Spleen (tissue), 11 donors: ENCODE measurements at regions not wholly inside any gene's neighbourhood (a gene's known extent, or its start where the extent isn't known, plus 50 kb on each side); places are given as distances from the start of the nearest gene placed in this dataset.

ENCODE experiments used
- DNase-seq: peaks from one replicate; pipeline ENCODE4 v3.0.0-alpha.2; 2020
- H3K27ac ChIP-seq, 8 donors: fragments of 200-600 bp; sonication (generic) in 7 of 8; 1 replicate in 4 of 8; 2 replicates in 4 of 8; pipeline versions ENCODE4 v1.5.0 to v1.8.0; 2016 to 2021; ENCODE audit warnings: inconsistent platforms in 4 of 8, mild to moderate bottlenecking in 4 of 8, moderate library complexity in 1 of 8
- H3K27me3 ChIP-seq, 7 donors: fragments of 200-600 bp; sonication (generic) in 6 of 7; replicated peaks in 1 of 7; 1 replicate in 4 of 7; 2 replicates in 3 of 7; pipeline versions ENCODE4 v1.5.0 to v1.8.0; 2016 to 2021; ENCODE audit warnings: inconsistent platforms in 3 of 7, mild to moderate bottlenecking in 1 of 7
- H3K36me3 ChIP-seq, 6 donors: fragments of 200-600 bp; sonication (generic) in 5 of 6; 1 replicate in 4 of 6; 2 replicates in 2 of 6; pipeline versions ENCODE4 v1.5.0 to v1.8.0; 2016 to 2021; ENCODE audit warnings: inconsistent platforms in 2 of 6
- H3K4me1 ChIP-seq, 6 donors: fragments of 200-600 bp; sonication (generic) in 5 of 6; 1 replicate in 3 of 6; 2 replicates in 3 of 6; pipeline versions ENCODE4 v1.5.0 to v1.8.0; 2016 to 2021; ENCODE audit warnings: inconsistent platforms in 3 of 6
- H3K4me3 ChIP-seq, 8 donors: fragments of 200-600 bp; sonication (generic) in 7 of 8; 1 replicate in 4 of 8; 2 replicates in 4 of 8; pipeline versions ENCODE4 v1.5.0 to v1.8.0; 2016 to 2021; ENCODE audit warnings: inconsistent platforms in 4 of 8, mild to moderate bottlenecking in 4 of 8, moderate library complexity in 2 of 8
- H3K9me3 ChIP-seq, 8 donors: fragments of 200-600 bp; sonication (generic) in 7 of 8; 1 replicate in 4 of 8; 2 replicates in 4 of 8; pipeline versions ENCODE4 v1.5.0 to v1.8.0; 2016 to 2021; ENCODE audit warnings: inconsistent platforms in 4 of 8
- POLR2A ChIP-seq, 3 donors: fragments of 450-650 bp; IDR thresholded peaks; one replicate each; pipeline ENCODE4 v1.5.1; 2017; ENCODE audit warnings: antibody characterized with exemption in 3 of 3, mild to moderate bottlenecking in 1 of 3
- POLR2AphosphoS5 ChIP-seq, 3 donors: sonication (generic); formaldehyde crosslinking; IDR thresholded peaks; one replicate each; pipeline ENCODE4 v1.5.1; 2017; ENCODE audit warnings: antibody characterized with exemption in 3 of 3
- WGBS, 5 donors: extraction: QIAGEN DNeasy Blood & Tissue Kit in 3 of 5; methylation state at CpG; one replicate each; pipeline versions ENCODE4 v1.1.5 to v1.1.7; 2013 to 2018; 5-methylcytosine and 5-hydroxymethylcytosine counted together
- intact Hi-C: fragments of 100-400 bp; cut with DNase I; formaldehyde crosslinking; loops from one replicate; pipeline ENCODE4 v1.15.0; 2023; ENCODE audit warnings: low total_unique reads
- TF ChIP-seq, protein P1 (sequence below), 11 experiments: fragments of 200-600 bp in 7 of 11; fragments of 450-650 bp in 4 of 11; sonication (generic) in 4 of 11; IDR thresholded peaks in 8 of 11; conservative IDR thresholded peaks in 3 of 11; 1 replicate in 7 of 11; 2 replicates in 4 of 11; pipeline versions ENCODE4 v1.4.0 to v1.8.0; 2016 to 2021; ENCODE audit warnings: antibody characterized with exemption in 11 of 11, inconsistent platforms in 4 of 11, mild to moderate bottlenecking in 1 of 11
- donor health status: healthy with polysubstance abuse.
- donor health status: DM: no; HTN: no; CAD: no; lungs with moderate emphysema.
- donor health status: DM: no; HTN: no; CAD: no.
- donor health status: Bipolar disorder and iron deficiency.
- donor health status: healthy.
- donor health status: DM: no; HTN: no; CAD: no.
- donor health status: DM: yes; HTN: yes; CAD: no.

DNA sequence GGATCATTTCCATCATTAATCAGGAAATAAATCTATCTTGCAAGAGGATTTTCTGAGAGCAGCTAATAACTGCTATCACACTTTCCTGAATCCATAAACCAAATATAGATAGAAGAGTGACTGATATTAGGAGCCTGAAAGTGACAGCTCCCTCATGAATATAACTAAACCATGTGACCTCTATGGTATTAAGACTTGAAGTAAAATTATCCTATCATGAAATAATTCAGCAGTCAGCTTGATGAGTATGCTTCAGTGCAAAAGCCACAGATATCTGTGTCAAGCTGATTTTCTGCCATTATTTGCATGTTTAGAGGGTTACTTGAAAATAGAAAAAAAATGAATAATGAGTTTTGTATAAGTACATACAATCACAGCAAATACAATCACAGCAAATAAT lies 80.1 kb upstream of the PPP1R3A start:
- H3K27me3 ChIP-seq, result no peaks in the 10 kb centered on the region
- no peak for TF ChIP-seq POLR2AphosphoS5 (IDR thresholded peaks at IDR 0.05)
- TF ChIP-seq, protein P1, sequence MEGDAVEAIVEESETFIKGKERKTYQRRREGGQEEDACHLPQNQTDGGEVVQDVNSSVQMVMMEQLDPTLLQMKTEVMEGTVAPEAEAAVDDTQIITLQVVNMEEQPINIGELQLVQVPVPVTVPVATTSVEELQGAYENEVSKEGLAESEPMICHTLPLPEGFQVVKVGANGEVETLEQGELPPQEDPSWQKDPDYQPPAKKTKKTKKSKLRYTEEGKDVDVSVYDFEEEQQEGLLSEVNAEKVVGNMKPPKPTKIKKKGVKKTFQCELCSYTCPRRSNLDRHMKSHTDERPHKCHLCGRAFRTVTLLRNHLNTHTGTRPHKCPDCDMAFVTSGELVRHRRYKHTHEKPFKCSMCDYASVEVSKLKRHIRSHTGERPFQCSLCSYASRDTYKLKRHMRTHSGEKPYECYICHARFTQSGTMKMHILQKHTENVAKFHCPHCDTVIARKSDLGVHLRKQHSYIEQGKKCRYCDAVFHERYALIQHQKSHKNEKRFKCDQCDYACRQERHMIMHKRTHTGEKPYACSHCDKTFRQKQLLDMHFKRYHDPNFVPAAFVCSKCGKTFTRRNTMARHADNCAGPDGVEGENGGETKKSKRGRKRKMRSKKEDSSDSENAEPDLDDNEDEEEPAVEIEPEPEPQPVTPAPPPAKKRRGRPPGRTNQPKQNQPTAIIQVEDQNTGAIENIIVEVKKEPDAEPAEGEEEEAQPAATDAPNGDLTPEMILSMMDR (IDR thresholded peaks at IDR 0.05 in 8 of 11, conservative IDR thresholded peaks at IDR 0.05 in 3 of 11), result no peak
- intact Hi-C loops, result no loop called here
- no peaks in the 10 kb centered on the region for H3K36me3 ChIP-seq
- no peak overlapping the region for H3K4me3 ChIP-seq
- H3K9me3 ChIP-seq, result peaks cover 0 to 28% (median 16%) of the 10 kb centered on the region in 8 donors
- H3K4me1 ChIP-seq, result no peaks in the 10 kb centered on the region
- no peak overlapping the region for H3K27ac ChIP-seq
- no peak for DNase-seq

DNA sequence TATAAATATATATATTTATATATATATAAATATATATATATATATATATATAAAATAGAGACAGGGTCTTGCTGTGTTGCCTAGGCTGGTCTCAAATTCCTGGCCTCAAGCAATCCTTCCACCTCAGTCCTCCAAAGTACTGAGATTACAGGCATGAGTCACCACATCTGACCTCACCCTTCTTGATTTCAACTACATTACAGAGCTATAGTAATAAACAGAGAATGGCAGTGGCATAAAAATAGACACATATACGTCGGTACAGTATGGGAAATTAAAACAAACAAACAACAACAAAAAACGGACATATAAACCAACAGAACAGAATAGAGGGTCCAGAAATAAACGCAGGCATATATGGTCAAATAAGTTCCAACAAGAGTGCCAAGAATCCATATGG lies 77.6 kb upstream of the PPP1R3A start:
- no peaks in the 10 kb centered on the region for H3K36me3 ChIP-seq
- H3K4me3 ChIP-seq, result no peak overlapping the region
- TF ChIP-seq, protein P1 (IDR thresholded peaks at IDR 0.05 in 8 of 11, conservative IDR thresholded peaks at IDR 0.05 in 3 of 11), result no peak
- TF ChIP-seq POLR2AphosphoS5 (IDR thresholded peaks at IDR 0.05) (no peak), POLR2A (IDR thresholded peaks at IDR 0.05) (no peak)
- no peaks in the 10 kb centered on the region for H3K27me3 ChIP-seq
- intact Hi-C loops, result no loop called here
- WGBS, 5 donors, result 50 to 88% (median 77%) methylated on average over 4 of the region's 4 CpGs
- peaks cover 0 to 10% (median 6%) of the 10 kb centered on the region in 8 donors for H3K9me3 ChIP-seq
- H3K4me1 ChIP-seq, result no peaks in the 10 kb centered on the region
- DNase-seq, result no peak
- no peak overlapping the region for H3K27ac ChIP-seq

DNA sequence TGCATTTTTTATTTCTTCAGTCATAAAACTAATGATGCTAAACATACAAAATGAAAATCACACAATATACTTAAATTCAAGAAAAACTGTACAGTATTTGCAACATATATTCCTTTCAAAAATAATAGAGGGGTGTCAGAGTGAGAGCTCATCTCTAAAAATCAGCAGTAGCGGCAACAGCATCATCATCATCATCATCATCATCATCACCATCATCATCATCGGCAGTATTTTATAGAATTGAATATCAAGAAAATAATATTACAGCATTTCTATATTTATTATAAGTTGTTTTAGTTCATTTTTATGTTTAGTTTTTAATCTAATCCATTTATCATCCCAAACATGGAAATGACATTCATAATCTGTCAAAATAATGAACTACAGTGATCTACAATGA lies 67.4 kb upstream of the PPP1R3A start:
- H3K9me3 ChIP-seq, result no peaks in the 10 kb centered on the region
- TF ChIP-seq POLR2AphosphoS5 (IDR thresholded peaks at IDR 0.05), result no peak
- no peak for TF ChIP-seq POLR2A (IDR thresholded peaks at IDR 0.05)
- 89 to 96% (median 92%) methylated on average over 2 of the region's 2 CpGs for WGBS, 5 donors
- intact Hi-C loops, result no loop called here
- no peaks in the 10 kb centered on the region for H3K36me3 ChIP-seq
- no peak overlapping the region for H3K4me3 ChIP-seq
- DNase-seq, result no peak
- H3K27ac ChIP-seq, result no peak overlapping the region
- no peaks in the 10 kb centered on the region for H3K4me1 ChIP-seq
- no peaks in the 10 kb centered on the region for H3K27me3 ChIP-seq

DNA sequence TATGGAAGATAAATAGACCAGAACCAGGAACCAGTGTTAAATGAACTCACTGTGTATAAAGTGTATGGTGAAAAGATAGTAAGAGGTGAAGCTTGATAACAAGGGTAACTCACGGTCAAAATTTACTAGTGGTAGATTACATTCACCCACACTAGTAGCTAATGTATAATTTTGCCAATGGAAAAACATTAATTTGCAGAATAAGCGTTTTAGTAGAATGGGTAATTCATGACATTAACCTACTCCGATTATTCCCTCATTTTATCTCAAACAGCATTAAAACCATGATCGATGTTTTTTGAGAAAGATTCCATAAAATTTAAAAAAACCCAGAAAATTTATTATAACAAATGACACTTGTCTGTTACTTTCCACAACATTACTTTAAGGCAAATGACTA lies 57.7 kb upstream of the PPP1R3A start:
- TF ChIP-seq, protein P1 (IDR thresholded peaks at IDR 0.05 in 8 of 11, conservative IDR thresholded peaks at IDR 0.05 in 3 of 11), result no peak
- TF ChIP-seq POLR2A (IDR thresholded peaks at IDR 0.05), result no peak
- TF ChIP-seq POLR2AphosphoS5 (IDR thresholded peaks at IDR 0.05), result no peak
- intact Hi-C loops, result no loop called here
- Histone ChIP-seq H3K4me1 (no peaks in the 10 kb centered on the region), H3K4me3 (no peak overlapping the region), H3K27me3 (no peaks in the 10 kb centered on the region), H3K27ac (no peak overlapping the region), H3K36me3 (no peaks in the 10 kb centered on the region), H3K9me3 (no peaks in the 10 kb centered on the region)
- no peak for DNase-seq
- 86 to 95% (median 90%) methylated on average over 4 of the region's 4 CpGs for WGBS, 5 donors

DNA sequence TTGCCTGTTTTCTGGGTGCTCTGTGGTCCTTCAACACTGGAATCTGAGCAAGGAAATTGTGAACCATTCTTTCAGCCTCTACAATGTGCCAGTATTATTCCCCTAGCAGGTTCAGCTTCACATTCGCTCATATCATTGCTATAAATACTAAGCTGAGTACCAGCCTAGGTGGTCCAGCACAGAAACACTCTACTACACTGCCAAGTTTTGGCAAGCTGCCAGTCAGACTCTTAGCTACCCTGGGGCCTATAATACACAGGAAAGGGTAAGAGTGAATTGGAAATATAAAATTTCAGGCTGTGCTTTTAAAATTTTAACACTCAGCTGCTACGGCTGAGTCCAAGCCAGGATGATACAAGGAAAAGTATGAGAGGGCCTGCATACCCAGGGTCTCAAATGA lies 49.9 kb upstream of the PPP1R3A start:
- H3K27me3 ChIP-seq, result no peaks in the 10 kb centered on the region
- H3K9me3 ChIP-seq, result no peaks in the 10 kb centered on the region
- WGBS, 5 donors, result 40 to 47% (median 42%) methylated on average over 2 of the region's 2 CpGs
- no peak overlapping the region for H3K27ac ChIP-seq
- DNase-seq, result no peak
- TF ChIP-seq, protein P1 (IDR thresholded peaks at IDR 0.05 in 8 of 11, conservative IDR thresholded peaks at IDR 0.05 in 3 of 11), result no peak
- TF ChIP-seq POLR2A (IDR thresholded peaks at IDR 0.05) (no peak), POLR2AphosphoS5 (IDR thresholded peaks at IDR 0.05) (no peak)
- intact Hi-C loops, result no loop called here
- H3K4me3 ChIP-seq, result no peak overlapping the region
- H3K4me1 ChIP-seq, result no peaks in the 10 kb centered on the region
- no peaks in the 10 kb centered on the region for H3K36me3 ChIP-seq
